CD4-positive, alpha-beta T cell treated with Interleukin-15 for 4 hours (primary cell): ENCODE measurements at regions not wholly inside any gene's neighbourhood (a gene's known extent, or its start where the extent isn't known, plus 50 kb on each side); places are given as distances from the start of the nearest gene placed in this dataset.
"Not testable (repeated sequence)": the region's sequence is repeated elsewhere in the genome, so short reads cannot be mapped to it uniquely, and the experiment has no call there.

ENCODE experiments used
- DNase-seq: peaks from one replicate; pipeline ENCODE4 v3.0.0-alpha.2; 2020; ENCODE audit warnings: low spot score

GRCh38 chr5:13346401-13346800 is 598.1 kb downstream of the DNAH5 start:
- no peak for DNase-seq

- DNase-seq: no peak
Observed at GRCh38 chr5:13339093-13339492, 605.4 kb downstream of the DNAH5 start.

GRCh38 chr5:13335026-13335425 is 609.5 kb downstream of the DNAH5 start:
- not testable (repeated sequence) for DNase-seq

- DNase-seq: no peak
Observed at GRCh38 chr5:13331585-13331984, 612.9 kb downstream of the DNAH5 start.

GRCh38 chr5:13328316-13328715 is 616.2 kb downstream of the DNAH5 start:
- DNase-seq: no peak

- DNase-seq: no peak
Observed at GRCh38 chr5:13325765-13326164, 618.7 kb downstream of the DNAH5 start.

GRCh38 chr5:13322769-13323168 is 621.7 kb downstream of the DNAH5 start:
- no peak for DNase-seq

- DNase-seq: no peak
Observed at GRCh38 chr5:13317654-13318053, 626.8 kb downstream of the DNAH5 start.

- DNase-seq: no peak
Observed at GRCh38 chr5:13316176-13316575, 628.3 kb downstream of the DNAH5 start.

GRCh38 chr5:13307480-13307879 is 637.0 kb downstream of the DNAH5 start:
- DNase-seq: no peak

- no peak for DNase-seq
Observed at GRCh38 chr5:13303445-13303844, 641.0 kb downstream of the DNAH5 start.

GRCh38 chr5:13278811-13279210 is 665.7 kb downstream of the DNAH5 start:
- no peak for DNase-seq

GRCh38 chr5:13278148-13278547 is 666.3 kb downstream of the DNAH5 start:
- no peak for DNase-seq

- DNase-seq: no peak
Observed at GRCh38 chr5:13276156-13276555, 668.3 kb downstream of the DNAH5 start.

- no peak for DNase-seq
Observed at GRCh38 chr5:13263701-13264100, 680.8 kb downstream of the DNAH5 start.

- no peak for DNase-seq
Observed at GRCh38 chr5:13253111-13253510, 691.4 kb downstream of the DNAH5 start.

GRCh38 chr5:13252699-13253098 is 691.8 kb downstream of the DNAH5 start:
- DNase-seq: no peak

GRCh38 chr5:13251623-13252376 is 692.7 kb downstream of the DNAH5 start:
- no peak for DNase-seq

- DNase-seq: no peak
Observed at GRCh38 chr5:13250464-13251291, 693.8 kb downstream of the DNAH5 start.

- no peak for DNase-seq
Observed at GRCh38 chr5:13249854-13250253, 694.6 kb downstream of the DNAH5 start.

GRCh38 chr5:13248253-13248652 is 696.2 kb downstream of the DNAH5 start:
- no peak for DNase-seq

- DNase-seq: no peak
Observed at GRCh38 chr5:13246053-13246452, 698.4 kb downstream of the DNAH5 start.

- DNase-seq: no peak
Observed at GRCh38 chr5:13244151-13244550, 700.3 kb downstream of the DNAH5 start.
